ENCODE measurements at regions not wholly inside any gene's neighbourhood (a gene's known extent, or its start where the extent isn't known, plus 50 kb on each side); places are given as distances from the start of the nearest gene placed in this dataset.
"Not testable (repeated sequence)": the region's sequence is repeated elsewhere in the genome, so short reads cannot be mapped to it uniquely, and the experiment has no call there.

DNA sequence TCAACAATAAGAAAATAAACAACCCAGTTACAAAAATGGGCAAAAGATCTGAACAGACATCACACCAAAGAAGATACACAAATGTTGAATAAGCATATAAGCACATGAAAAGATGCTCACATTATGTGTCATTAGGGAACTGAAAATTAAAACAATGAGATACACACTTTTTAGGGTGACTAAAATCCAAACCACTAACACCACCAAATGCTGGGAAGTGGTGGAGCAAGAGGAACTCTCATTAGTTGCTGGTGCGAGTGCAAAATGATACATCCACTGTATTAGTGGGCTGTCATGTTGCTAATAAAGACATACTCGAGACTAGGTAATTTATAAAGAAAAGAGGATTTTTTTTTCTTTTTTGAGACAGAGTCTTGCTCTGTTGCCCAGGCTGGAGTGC is 329.1 kb downstream of the TMEM38B start:
- ATAC-seq, result no peak
- TF ChIP-seq SNAI2 (CRISPR knock-in tag; IDR thresholded peaks at IDR 0.05) (no peak), ZFP30 (CRISPR knock-in tag; IDR thresholded peaks at IDR 0.05) (no peak), TCF4 (CRISPR knock-in tag; IDR thresholded peaks at IDR 0.05; ENCODE audit: borderline replicate concordance) (no peak), ZNF70 (CRISPR knock-in tag; IDR thresholded peaks at IDR 0.05) (no peak), TOX (CRISPR knock-in tag; IDR thresholded peaks at IDR 0.05; ENCODE audit: borderline replicate concordance) (no peak), ISL1 (CRISPR knock-in tag; IDR thresholded peaks at IDR 0.05) (no peak), CSDC2 (CRISPR knock-in tag; IDR thresholded peaks at IDR 0.05) (no peak), ARNTL (CRISPR knock-in tag; IDR thresholded peaks at IDR 0.05; ENCODE audit: borderline replicate concordance, low read depth) (no peak), ZFP3 (CRISPR knock-in tag; IDR thresholded peaks at IDR 0.05) (no peak), PATZ1 (CRISPR knock-in tag; IDR thresholded peaks at IDR 0.05; ENCODE audit: borderline replicate concordance) (no peak)
- TF ChIP-seq, protein P1, sequence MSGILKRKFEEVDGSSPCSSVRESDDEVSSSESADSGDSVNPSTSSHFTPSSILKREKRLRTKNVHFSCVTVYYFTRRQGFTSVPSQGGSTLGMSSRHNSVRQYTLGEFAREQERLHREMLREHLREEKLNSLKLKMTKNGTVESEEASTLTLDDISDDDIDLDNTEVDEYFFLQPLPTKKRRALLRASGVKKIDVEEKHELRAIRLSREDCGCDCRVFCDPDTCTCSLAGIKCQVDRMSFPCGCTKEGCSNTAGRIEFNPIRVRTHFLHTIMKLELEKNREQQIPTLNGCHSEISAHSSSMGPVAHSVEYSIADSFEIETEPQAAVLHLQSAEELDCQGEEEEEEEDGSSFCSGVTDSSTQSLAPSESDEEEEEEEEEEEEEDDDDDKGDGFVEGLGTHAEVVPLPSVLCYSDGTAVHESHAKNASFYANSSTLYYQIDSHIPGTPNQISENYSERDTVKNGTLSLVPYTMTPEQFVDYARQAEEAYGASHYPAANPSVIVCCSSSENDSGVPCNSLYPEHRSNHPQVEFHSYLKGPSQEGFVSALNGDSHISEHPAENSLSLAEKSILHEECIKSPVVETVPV (CRISPR knock-in tag; IDR thresholded peaks at IDR 0.05), result no peak

DNA sequence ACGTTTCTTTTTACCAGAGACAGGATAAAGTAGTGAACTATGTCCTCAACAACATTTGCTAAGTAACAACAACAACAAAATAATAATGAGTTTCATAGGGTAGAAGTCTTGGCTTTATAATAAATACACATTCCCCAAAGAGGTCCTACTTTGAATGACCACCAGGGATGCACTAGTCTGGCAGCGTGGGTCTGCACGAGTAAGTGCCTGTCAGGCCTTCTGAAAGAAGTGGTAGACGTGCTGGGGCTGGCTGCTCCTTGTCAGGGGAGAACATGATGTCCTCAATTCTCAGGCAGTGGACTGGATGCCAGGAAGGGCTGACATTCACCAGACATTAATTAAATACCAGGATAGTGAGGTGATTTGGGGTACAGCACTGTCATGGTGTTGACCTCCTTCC is 331.1 kb downstream of the TMEM38B start:
- TF ChIP-seq ZC3H10 (CRISPR knock-in tag; IDR thresholded peaks at IDR 0.05) (no peak), ZFP3 (CRISPR knock-in tag; IDR thresholded peaks at IDR 0.05) (no peak), SNAI2 (CRISPR knock-in tag; IDR thresholded peaks at IDR 0.05) (no peak), CREB5 (CRISPR knock-in tag; IDR thresholded peaks at IDR 0.05; ENCODE audit: low read depth) (no peak), ESRRG (CRISPR knock-in tag; IDR thresholded peaks at IDR 0.05) (no peak), TCF4 (CRISPR knock-in tag; IDR thresholded peaks at IDR 0.05; ENCODE audit: borderline replicate concordance) (no peak), GLIS3 (CRISPR knock-in tag; IDR thresholded peaks at IDR 0.05) (no peak), OSR1 (CRISPR knock-in tag; IDR thresholded peaks at IDR 0.05) (no peak), PPARA (CRISPR knock-in tag; IDR thresholded peaks at IDR 0.05; ENCODE audit: borderline replicate concordance) (no peak), BACH2 (CRISPR knock-in tag; IDR thresholded peaks at IDR 0.05; ENCODE audit: borderline replicate concordance) (no peak), ISL1 (CRISPR knock-in tag; IDR thresholded peaks at IDR 0.05) (no peak), ARNTL (CRISPR knock-in tag; IDR thresholded peaks at IDR 0.05; ENCODE audit: borderline replicate concordance, low read depth) (no peak), ZFP30 (CRISPR knock-in tag; IDR thresholded peaks at IDR 0.05) (no peak)
- TF ChIP-seq, protein P1 (CRISPR knock-in tag; IDR thresholded peaks at IDR 0.05), result no peak
- TF ChIP-seq, protein P2, sequence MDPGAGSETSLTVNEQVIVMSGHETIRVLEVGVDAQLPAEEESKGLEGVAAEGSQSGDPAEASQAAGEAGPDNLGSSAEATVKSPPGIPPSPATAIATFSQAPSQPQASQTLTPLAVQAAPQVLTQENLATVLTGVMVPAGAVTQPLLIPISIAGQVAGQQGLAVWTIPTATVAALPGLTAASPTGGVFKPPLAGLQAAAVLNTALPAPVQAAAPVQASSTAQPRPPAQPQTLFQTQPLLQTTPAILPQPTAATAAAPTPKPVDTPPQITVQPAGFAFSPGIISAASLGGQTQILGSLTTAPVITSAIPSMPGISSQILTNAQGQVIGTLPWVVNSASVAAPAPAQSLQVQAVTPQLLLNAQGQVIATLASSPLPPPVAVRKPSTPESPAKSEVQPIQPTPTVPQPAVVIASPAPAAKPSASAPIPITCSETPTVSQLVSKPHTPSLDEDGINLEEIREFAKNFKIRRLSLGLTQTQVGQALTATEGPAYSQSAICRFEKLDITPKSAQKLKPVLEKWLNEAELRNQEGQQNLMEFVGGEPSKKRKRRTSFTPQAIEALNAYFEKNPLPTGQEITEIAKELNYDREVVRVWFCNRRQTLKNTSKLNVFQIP (CRISPR knock-in tag; IDR thresholded peaks at IDR 0.05; ENCODE audit: borderline replicate concordance, low read depth), result no peak
- no peak for ATAC-seq

DNA sequence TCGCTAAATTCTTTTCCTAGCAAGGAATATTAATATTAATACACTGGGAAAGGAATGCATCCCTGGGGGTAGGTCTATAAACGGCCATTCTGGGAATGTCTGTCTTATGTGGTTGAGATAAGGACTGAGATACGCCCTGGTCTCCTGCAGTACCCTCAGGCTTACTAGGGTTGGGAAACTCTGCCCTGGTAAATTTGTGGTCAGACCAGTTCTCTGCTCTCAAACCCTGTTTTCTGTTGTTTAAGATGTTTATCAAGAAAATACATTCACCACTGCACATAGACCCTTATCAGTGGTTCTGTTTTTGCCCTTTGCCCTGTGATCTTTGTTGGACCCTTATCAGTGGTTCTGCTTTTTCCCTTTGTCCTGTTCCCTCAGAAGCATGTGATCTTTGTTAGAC is 335.8 kb downstream of the TMEM38B start:
- not testable (repeated sequence) for ATAC-seq

DNA sequence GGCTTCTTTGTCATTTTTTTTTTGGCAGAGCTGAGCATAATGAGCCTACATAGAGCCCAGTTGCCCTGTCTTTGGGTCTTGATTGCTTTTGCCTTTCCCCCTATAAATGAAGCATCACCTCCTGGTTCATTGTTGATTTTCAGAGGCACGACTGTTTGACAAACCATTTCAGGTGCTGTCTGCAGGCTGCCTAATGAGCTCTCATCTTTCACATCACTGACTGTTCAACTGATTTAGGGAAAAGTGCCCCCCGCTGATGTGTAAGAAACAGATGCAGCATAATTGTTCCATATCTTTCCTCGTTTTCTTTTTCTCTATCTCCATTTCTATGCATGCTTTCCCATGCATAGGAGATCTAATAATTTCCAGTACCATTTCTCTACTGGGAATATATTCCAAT is 338.6 kb downstream of the TMEM38B start:
- no peak for ATAC-seq
- TF ChIP-seq TCF4 (CRISPR knock-in tag; IDR thresholded peaks at IDR 0.05; ENCODE audit: borderline replicate concordance), result no peak
- TF ChIP-seq OSR1 (CRISPR knock-in tag; IDR thresholded peaks at IDR 0.05), result no peak
- TF ChIP-seq ARNTL (CRISPR knock-in tag; IDR thresholded peaks at IDR 0.05; ENCODE audit: borderline replicate concordance, low read depth), result no peak
- TF ChIP-seq CSDC2 (CRISPR knock-in tag; IDR thresholded peaks at IDR 0.05), result no peak
